Stomach (tissue), 8 donors: ENCODE measurements at regions not wholly inside any gene's neighbourhood (a gene's known extent, or its start where the extent isn't known, plus 50 kb on each side); places are given as distances from the start of the nearest gene placed in this dataset.

ENCODE experiments used
- DNase-seq, 2 donors: peaks; one replicate each; pipeline versions ENCODE4 v3.0.0 to v3.0.0-alpha.2; 2013 to 2019
- H3K27ac ChIP-seq, 5 donors: fragments of 200-600 bp in 4 of 5; sonication (generic) in 4 of 5; one replicate each; pipeline ENCODE4 v1.5.1; 2013 to 2019; ENCODE audit warnings: mild to moderate bottlenecking in 1 of 5, moderate library complexity in 1 of 5
- H3K27me3 ChIP-seq, 3 donors: fragments of 200-600 bp; sonication (generic); one replicate each; pipeline ENCODE4 v1.5.1; 2017 to 2019; ENCODE audit warnings: mixed run types in 1 of 3
- H3K36me3 ChIP-seq, 4 donors: fragments of 200-600 bp; sonication (generic); 1 replicate in 3 of 4; 2 replicates in 1 of 4; pipeline ENCODE4 v1.5.1; 2016 to 2019
- H3K4me1 ChIP-seq, 4 donors: fragments of 200-600 bp; sonication (generic); one replicate each; pipeline ENCODE4 v1.5.1; 2016 to 2019
- H3K4me3 ChIP-seq, 4 donors: fragments of 200-600 bp; sonication (generic) in 3 of 4; one replicate each; pipeline ENCODE4 v1.5.1; 2016 to 2019; ENCODE audit warnings: mild to moderate bottlenecking in 1 of 4
- H3K9me3 ChIP-seq, 4 donors: fragments of 200-600 bp; sonication (generic); one replicate each; pipeline ENCODE4 v1.5.1; 2016 to 2019
- CTCF ChIP-seq, 7 experiments: fragments of 450-650 bp in 4 of 7; fragments of 200-600 bp in 3 of 7; sonication (generic) in 3 of 7; IDR thresholded peaks; one replicate each; pipeline ENCODE4 v1.5.1; 2016 to 2019; ENCODE audit warnings: antibody characterized with exemption in 7 of 7, control low read depth in 2 of 7, mild to moderate bottlenecking in 1 of 7
- EP300 ChIP-seq: sonication (generic); formaldehyde crosslinking; IDR thresholded peaks from one replicate; pipeline ENCODE4 v1.6.1; 2017; ENCODE audit warnings: antibody characterized with exemption
- POLR2A ChIP-seq, 4 donors: fragments of 450-650 bp; IDR thresholded peaks; one replicate each; pipeline ENCODE4 v1.6.1; 2016; ENCODE audit warnings: antibody characterized with exemption in 4 of 4, control low read depth in 2 of 4, mild to moderate bottlenecking in 1 of 4, moderate library complexity in 1 of 4
- POLR2AphosphoS5 ChIP-seq, 3 donors: sonication (generic); formaldehyde crosslinking; IDR thresholded peaks; one replicate each; pipeline ENCODE4 v1.6.1; 2016; ENCODE audit warnings: antibody characterized with exemption in 3 of 3
- WGBS, 5 donors: extraction: QIAGEN DNeasy Blood & Tissue Kit in 3 of 5; methylation state at CpG; one replicate each; pipeline versions ENCODE4 v1.1.5 to v1.1.7; 2013 to 2018; 5-methylcytosine and 5-hydroxymethylcytosine counted together
- intact Hi-C: fragments of 100-400 bp; cut with DNase I; formaldehyde crosslinking; loops from one replicate; pipeline ENCODE4 v1.15.1; 2023; ENCODE audit warnings: low total_unique reads
- donor health status: healthy with polysubstance abuse.
- donor health status: Bipolar disorder and iron deficiency.
- donor health status: healthy.

- Histone ChIP-seq H3K36me3 (no peaks in the 10 kb centered on the region), H3K27me3 (no peaks in the 10 kb centered on the region), H3K9me3 (peaks cover 0 to 24% (median 9%) of the 10 kb centered on the region in 4 donors), H3K27ac (no peak overlapping the region), H3K4me1 (no peaks in the 10 kb centered on the region), H3K4me3 (no peak overlapping the region)
- intact Hi-C loops = no loop called here
- no peak for DNase-seq
- 0 to 74% (median 42%) methylated on average over 1 of the region's 1 CpG for WGBS, 5 donors
- TF ChIP-seq EP300 (no peak), CTCF (IDR thresholded peaks at IDR 0.05) (no peak), POLR2A (IDR thresholded peaks at IDR 0.05) (no peak), POLR2AphosphoS5 (IDR thresholded peaks at IDR 0.05) (no peak)
These were observed 233.3 kb downstream of the CDH9 start for GRCh38 chr5:26805076-26805475.

GRCh38 chr5:26802944-26803343 is 235.4 kb downstream of the CDH9 start:
- Histone ChIP-seq H3K27me3 (no peaks in the 10 kb centered on the region), H3K36me3 (no peaks in the 10 kb centered on the region), H3K4me3 (no peak overlapping the region), H3K9me3 (peaks cover 0 to 18% (median 9%) of the 10 kb centered on the region in 4 donors), H3K4me1 (no peaks in the 10 kb centered on the region), H3K27ac (no peak overlapping the region)
- WGBS, 5 donors = 55 to 68% (median 62%) methylated on average over 4 of the region's 4 CpGs
- TF ChIP-seq EP300 (no peak), POLR2AphosphoS5 (IDR thresholded peaks at IDR 0.05) (no peak), CTCF (IDR thresholded peaks at IDR 0.05) (no peak), POLR2A (IDR thresholded peaks at IDR 0.05) (no peak)
- intact Hi-C loops = no loop called here
- no peak for DNase-seq

- Histone ChIP-seq H3K9me3 (peaks cover 0 to 4% (median 0%) of the 10 kb centered on the region in 4 donors), H3K27me3 (no peaks in the 10 kb centered on the region), H3K4me1 (no peaks in the 10 kb centered on the region), H3K36me3 (no peaks in the 10 kb centered on the region), H3K4me3 (no peak overlapping the region), H3K27ac (no peak overlapping the region)
- WGBS, 5 donors = 52 to 95% (median 87%) methylated on average over 1 of the region's 1 CpG
- DNase-seq = no peak
- intact Hi-C loops = no loop called here
- TF ChIP-seq POLR2A (IDR thresholded peaks at IDR 0.05) (no peak), CTCF (IDR thresholded peaks at IDR 0.05) (no peak), EP300 (no peak), POLR2AphosphoS5 (IDR thresholded peaks at IDR 0.05) (no peak)
These were observed 247.0 kb downstream of the CDH9 start for GRCh38 chr5:26791433-26791832.

GRCh38 chr5:26791021-26791420 is 247.4 kb downstream of the CDH9 start:
- Histone ChIP-seq H3K27me3 (no peaks in the 10 kb centered on the region), H3K4me3 (no peak overlapping the region), H3K36me3 (no peaks in the 10 kb centered on the region), H3K9me3 (peaks cover 0 to 4% (median 0%) of the 10 kb centered on the region in 4 donors), H3K4me1 (no peaks in the 10 kb centered on the region), H3K27ac (no peak overlapping the region)
- no peak for DNase-seq
- TF ChIP-seq POLR2AphosphoS5 (IDR thresholded peaks at IDR 0.05) (no peak), CTCF (IDR thresholded peaks at IDR 0.05) (no peak), POLR2A (IDR thresholded peaks at IDR 0.05) (no peak), EP300 (no peak)
- 27 to 65% (median 39%) methylated on average over 3 of the region's 3 CpGs for WGBS, 5 donors
- intact Hi-C loops = no loop called here
